HG02884 (cell line): ENCODE measurements at regions not wholly inside any gene's neighbourhood (a gene's known extent, or its start where the extent isn't known, plus 50 kb on each side); places are given as distances from the start of the nearest gene placed in this dataset.
"Not testable (repeated sequence)": the region's sequence is repeated elsewhere in the genome, so short reads cannot be mapped to it uniquely, and the experiment has no call there.

Experiments used
- ATAC-seq: cut with Tn5 transposase; IDR thresholded peaks from one replicate; pipeline ENCODE4 v1.9.1; 2021; ENCODE audit warnings: mild to moderate bottlenecking, moderate library complexity; ENCODE audit not compliant: unreplicated experiment

- ATAC-seq: no peak
Measured at GRCh38 chr3:153785901-153786300, 335.3 kb upstream of the ARHGEF26 start.

GRCh38 chr3:153789380-153789779 lies 331.8 kb upstream of the ARHGEF26 start:
- no peak for ATAC-seq

- ATAC-seq: not testable (repeated sequence)
Measured at GRCh38 chr3:153797056-153797455, 324.1 kb upstream of the ARHGEF26 start.

GRCh38 chr3:153809097-153809496 lies 312.1 kb upstream of the ARHGEF26 start:
- ATAC-seq: no peak

- ATAC-seq: no peak
Measured at GRCh38 chr3:153818338-153818737, 302.9 kb upstream of the ARHGEF26 start.

GRCh38 chr3:153820035-153820434 lies 301.2 kb upstream of the ARHGEF26 start:
- no peak for ATAC-seq

- ATAC-seq: not testable (repeated sequence)
Measured at GRCh38 chr3:153828346-153828745, 292.8 kb upstream of the ARHGEF26 start.

- no peak for ATAC-seq
Measured at GRCh38 chr3:153829606-153830170, 291.5 kb upstream of the ARHGEF26 start.

- no peak for ATAC-seq
Measured at GRCh38 chr3:153830552-153830951, 290.6 kb upstream of the ARHGEF26 start.

GRCh38 chr3:153835540-153835939 lies 285.6 kb upstream of the ARHGEF26 start:
- ATAC-seq: no peak

- ATAC-seq: no peak
Measured at GRCh38 chr3:153840487-153840886, 280.7 kb upstream of the ARHGEF26 start.

- ATAC-seq: no peak
Measured at GRCh38 chr3:153843994-153844393, 277.2 kb upstream of the ARHGEF26 start.

GRCh38 chr3:153845311-153845710 lies 275.9 kb upstream of the ARHGEF26 start:
- ATAC-seq: no peak

GRCh38 chr3:153848702-153849101 lies 272.5 kb upstream of the ARHGEF26 start:
- ATAC-seq: no peak

- no peak for ATAC-seq
Measured at GRCh38 chr3:153852355-153852754, 268.8 kb upstream of the ARHGEF26 start.

- ATAC-seq: no peak
Measured at GRCh38 chr3:153853163-153853562, 268.0 kb upstream of the ARHGEF26 start.

GRCh38 chr3:153855772-153856171 lies 265.4 kb upstream of the ARHGEF26 start:
- no peak for ATAC-seq

- ATAC-seq: no peak
Measured at GRCh38 chr3:153856932-153857331, 264.3 kb upstream of the ARHGEF26 start.

GRCh38 chr3:153864793-153865192 lies 256.4 kb upstream of the ARHGEF26 start:
- ATAC-seq: no peak

- ATAC-seq: no peak
Measured at GRCh38 chr3:153866901-153867300, 254.3 kb upstream of the ARHGEF26 start.

- not testable (repeated sequence) for ATAC-seq
Measured at GRCh38 chr3:153874348-153874747, 246.8 kb upstream of the ARHGEF26 start.

- no peak for ATAC-seq
Measured at GRCh38 chr3:153880493-153880892, 240.7 kb upstream of the ARHGEF26 start.

- no peak for ATAC-seq
Measured at GRCh38 chr3:153881201-153881600, 240.0 kb upstream of the ARHGEF26 start.
